HAP-1 (cell line): ENCODE measurements at regions not wholly inside any gene's neighbourhood (a gene's known extent, or its start where the extent isn't known, plus 50 kb on each side); places are given as distances from the start of the nearest gene placed in this dataset.

Experiments
- DNase-seq, 2 experiments: peaks; one replicate each; pipeline ENCODE4 v3.0.0-alpha.2; 2016 to 2020; ENCODE audit warnings: low spot score in 2 of 2
- H3K27me3 ChIP-seq: fragments of 250-450 bp; sonication (Bioruptor Pico); 2 replicates; pipeline ENCODE4 v1.5.1; 2020; ENCODE audit warnings: low read depth, mild to moderate bottlenecking, moderate library complexity
- H3K36me3 ChIP-seq: fragments of 250-450 bp; sonication (Bioruptor Pico); replicated peaks from 2 replicates; pipeline ENCODE4 v1.5.1; 2020; ENCODE audit warnings: mild to moderate bottlenecking
- H3K4me1 ChIP-seq: fragments of 250-450 bp; sonication (Bioruptor Pico); 2 replicates; pipeline ENCODE4 v1.5.1; 2020; ENCODE audit warnings: mild to moderate bottlenecking
- H3K4me3 ChIP-seq: fragments of 250-450 bp; sonication (Bioruptor Pico); 2 replicates; pipeline ENCODE4 v1.5.1; 2020; ENCODE audit warnings: mild to moderate bottlenecking, moderate library complexity
- H3K9me3 ChIP-seq: fragments of 250-450 bp; sonication (Bioruptor Pico); 2 replicates; pipeline ENCODE4 v1.5.1; 2020; ENCODE audit warnings: mild to moderate bottlenecking, moderate library complexity
- in situ Hi-C: fragments of 300-500 bp; cut with MboI; formaldehyde crosslinking; loops from 3 replicates; pipeline ENCODE4 v1.14.3; 2020; ENCODE audit warnings: low sequenced_read_pairs, inconsistent platforms, mixed read lengths

GRCh38 chr5:124630767-124631704 lies 115.4 kb downstream of the ZNF608 start:
- no peaks in the 10 kb centered on the region for H3K9me3 ChIP-seq
- in situ Hi-C loops = no loop called here
- no peaks in the 10 kb centered on the region for H3K36me3 ChIP-seq
- no peak for DNase-seq
- H3K27me3 ChIP-seq = no peaks in the 10 kb centered on the region
- peaks cover 20% of the 10 kb centered on the region for H3K4me1 ChIP-seq
- no peak overlapping the region for H3K4me3 ChIP-seq

- H3K4me3 ChIP-seq = no peak overlapping the region
- H3K9me3 ChIP-seq = no peaks in the 10 kb centered on the region
- in situ Hi-C loops = no loop called here
- no peak for DNase-seq
- no peaks in the 10 kb centered on the region for H3K36me3 ChIP-seq
- no peaks in the 10 kb centered on the region for H3K27me3 ChIP-seq
- H3K4me1 ChIP-seq = peaks cover 6% of the 10 kb centered on the region
Observed at GRCh38 chr5:124628721-124629596, 117.5 kb downstream of the ZNF608 start.

- H3K4me1 ChIP-seq = peaks cover 5% of the 10 kb centered on the region; the same call in 1 of the 2 replicates
- H3K4me3 ChIP-seq = no peak overlapping the region
- in situ Hi-C loops = no loop called here
- peak; percentile 10 to 16 for DNase-seq
- H3K27me3 ChIP-seq = no peaks in the 10 kb centered on the region
- no peaks in the 10 kb centered on the region for H3K9me3 ChIP-seq
- H3K36me3 ChIP-seq = no peaks in the 10 kb centered on the region
Observed at GRCh38 chr5:124627815-124628595, 118.4 kb downstream of the ZNF608 start.

GRCh38 chr5:124626053-124626452 lies 120.4 kb downstream of the ZNF608 start:
- no peaks in the 10 kb centered on the region for H3K36me3 ChIP-seq
- in situ Hi-C loops = no loop called here
- H3K27me3 ChIP-seq = no peaks in the 10 kb centered on the region
- H3K4me1 ChIP-seq = peaks cover 6% of the 10 kb centered on the region; the same call in 1 of the 2 replicates
- DNase-seq = no peak
- H3K9me3 ChIP-seq = no peaks in the 10 kb centered on the region
- H3K4me3 ChIP-seq = no peak overlapping the region

- H3K36me3 ChIP-seq = no peaks in the 10 kb centered on the region
- H3K27me3 ChIP-seq = no peaks in the 10 kb centered on the region
- no peaks in the 10 kb centered on the region for H3K9me3 ChIP-seq
- DNase-seq = no peak
- peaks cover 10% of the 10 kb centered on the region for H3K4me1 ChIP-seq
- no peak overlapping the region for H3K4me3 ChIP-seq
- in situ Hi-C loops = no loop called here
Observed at GRCh38 chr5:124623265-124623664, 123.2 kb downstream of the ZNF608 start.

- in situ Hi-C loops = no loop called here
- no peak for DNase-seq
- Histone ChIP-seq H3K27me3 (no peaks in the 10 kb centered on the region), H3K9me3 (no peaks in the 10 kb centered on the region), H3K36me3 (no peaks in the 10 kb centered on the region), H3K4me1 (peaks cover 7% of the 10 kb centered on the region), H3K4me3 (no peak overlapping the region)
Observed at GRCh38 chr5:124622851-124623250, 123.6 kb downstream of the ZNF608 start.

- no peak overlapping the region for H3K4me3 ChIP-seq
- in situ Hi-C loops = no loop called here
- H3K27me3 ChIP-seq = no peaks in the 10 kb centered on the region
- no peaks in the 10 kb centered on the region for H3K36me3 ChIP-seq
- peaks cover 7% of the 10 kb centered on the region for H3K4me1 ChIP-seq
- no peak for DNase-seq
- no peaks in the 10 kb centered on the region for H3K9me3 ChIP-seq
Observed at GRCh38 chr5:124621279-124621678, 125.2 kb downstream of the ZNF608 start.

GRCh38 chr5:124620743-124621142 lies 125.7 kb downstream of the ZNF608 start:
- Histone ChIP-seq H3K36me3 (no peaks in the 10 kb centered on the region), H3K4me3 (no peak overlapping the region), H3K27me3 (no peaks in the 10 kb centered on the region), H3K4me1 (peaks cover 7% of the 10 kb centered on the region), H3K9me3 (no peaks in the 10 kb centered on the region)
- no peak for DNase-seq
- in situ Hi-C loops = no loop called here

GRCh38 chr5:124619121-124619520 lies 127.3 kb downstream of the ZNF608 start:
- peaks cover 7% of the 10 kb centered on the region for H3K4me1 ChIP-seq
- no peak overlapping the region for H3K4me3 ChIP-seq
- H3K9me3 ChIP-seq = no peaks in the 10 kb centered on the region
- no peak for DNase-seq
- H3K27me3 ChIP-seq = no peaks in the 10 kb centered on the region
- H3K36me3 ChIP-seq = no peaks in the 10 kb centered on the region
- in situ Hi-C loops = no loop called here

GRCh38 chr5:124617787-124618186 lies 128.7 kb downstream of the ZNF608 start:
- H3K27me3 ChIP-seq = no peaks in the 10 kb centered on the region
- H3K4me3 ChIP-seq = no peak overlapping the region
- in situ Hi-C loops = no loop called here
- H3K36me3 ChIP-seq = no peaks in the 10 kb centered on the region
- DNase-seq = no peak
- no peaks in the 10 kb centered on the region for H3K9me3 ChIP-seq
- H3K4me1 ChIP-seq = peaks cover 7% of the 10 kb centered on the region

- Histone ChIP-seq H3K4me3 (no peak overlapping the region), H3K4me1 (no peaks in the 10 kb centered on the region), H3K27me3 (no peaks in the 10 kb centered on the region), H3K9me3 (no peaks in the 10 kb centered on the region), H3K36me3 (no peaks in the 10 kb centered on the region)
- in situ Hi-C loops = no loop called here
- DNase-seq = no peak
Observed at GRCh38 chr5:124614836-124615385, 131.5 kb downstream of the ZNF608 start.

GRCh38 chr5:124614105-124614504 lies 132.3 kb downstream of the ZNF608 start:
- H3K36me3 ChIP-seq = no peaks in the 10 kb centered on the region
- in situ Hi-C loops = no loop called here
- no peaks in the 10 kb centered on the region for H3K4me1 ChIP-seq
- no peaks in the 10 kb centered on the region for H3K9me3 ChIP-seq
- H3K4me3 ChIP-seq = no peak overlapping the region
- no peak for DNase-seq
- H3K27me3 ChIP-seq = no peaks in the 10 kb centered on the region

GRCh38 chr5:124613273-124613953 lies 133.0 kb downstream of the ZNF608 start:
- DNase-seq = no peak
- H3K27me3 ChIP-seq = no peaks in the 10 kb centered on the region
- in situ Hi-C loops = no loop called here
- H3K36me3 ChIP-seq = no peaks in the 10 kb centered on the region
- no peaks in the 10 kb centered on the region for H3K9me3 ChIP-seq
- H3K4me3 ChIP-seq = no peak overlapping the region
- no peaks in the 10 kb centered on the region for H3K4me1 ChIP-seq
